ENCODE measurements at regions not wholly inside any gene's neighbourhood (a gene's known extent, or its start where the extent isn't known, plus 50 kb on each side); places are given as distances from the start of the nearest gene placed in this dataset.

- FAIRE-seq (no peak), DNase-seq (ENCODE audit: insufficient read length, low spot score) (no peak)
- TF ChIP-seq, protein P1, sequence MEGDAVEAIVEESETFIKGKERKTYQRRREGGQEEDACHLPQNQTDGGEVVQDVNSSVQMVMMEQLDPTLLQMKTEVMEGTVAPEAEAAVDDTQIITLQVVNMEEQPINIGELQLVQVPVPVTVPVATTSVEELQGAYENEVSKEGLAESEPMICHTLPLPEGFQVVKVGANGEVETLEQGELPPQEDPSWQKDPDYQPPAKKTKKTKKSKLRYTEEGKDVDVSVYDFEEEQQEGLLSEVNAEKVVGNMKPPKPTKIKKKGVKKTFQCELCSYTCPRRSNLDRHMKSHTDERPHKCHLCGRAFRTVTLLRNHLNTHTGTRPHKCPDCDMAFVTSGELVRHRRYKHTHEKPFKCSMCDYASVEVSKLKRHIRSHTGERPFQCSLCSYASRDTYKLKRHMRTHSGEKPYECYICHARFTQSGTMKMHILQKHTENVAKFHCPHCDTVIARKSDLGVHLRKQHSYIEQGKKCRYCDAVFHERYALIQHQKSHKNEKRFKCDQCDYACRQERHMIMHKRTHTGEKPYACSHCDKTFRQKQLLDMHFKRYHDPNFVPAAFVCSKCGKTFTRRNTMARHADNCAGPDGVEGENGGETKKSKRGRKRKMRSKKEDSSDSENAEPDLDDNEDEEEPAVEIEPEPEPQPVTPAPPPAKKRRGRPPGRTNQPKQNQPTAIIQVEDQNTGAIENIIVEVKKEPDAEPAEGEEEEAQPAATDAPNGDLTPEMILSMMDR (IDR thresholded peaks at IDR 0.05; ENCODE audit: insufficient read depth, missing control alignments): no peak
Measured at GRCh38 chrX:43525901-43526610, 130.0 kb upstream of the MAOA start.

DNA sequence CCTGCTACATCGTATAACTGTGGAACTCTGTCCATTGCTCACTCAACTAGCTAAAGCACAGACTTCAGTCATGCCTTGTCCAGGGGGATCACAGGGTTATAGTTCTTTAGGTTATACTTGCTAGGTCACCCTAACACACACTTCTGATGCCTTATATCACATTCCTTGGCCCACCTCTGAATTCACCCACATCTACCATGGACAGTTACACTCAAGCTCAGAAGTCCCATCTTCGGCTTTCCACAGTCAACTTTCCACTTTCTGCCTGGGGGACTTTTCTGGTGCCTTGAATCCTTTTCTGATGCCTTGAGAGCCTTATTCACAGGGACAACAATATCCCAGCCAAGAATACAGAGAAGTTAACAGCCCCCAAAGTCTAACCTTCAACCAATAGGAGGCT is 129.2 kb upstream of the MAOA start:
- TF ChIP-seq, protein P1 (IDR thresholded peaks at IDR 0.05; ENCODE audit: insufficient read depth, missing control alignments): no peak
- FAIRE-seq: no peak

DNA sequence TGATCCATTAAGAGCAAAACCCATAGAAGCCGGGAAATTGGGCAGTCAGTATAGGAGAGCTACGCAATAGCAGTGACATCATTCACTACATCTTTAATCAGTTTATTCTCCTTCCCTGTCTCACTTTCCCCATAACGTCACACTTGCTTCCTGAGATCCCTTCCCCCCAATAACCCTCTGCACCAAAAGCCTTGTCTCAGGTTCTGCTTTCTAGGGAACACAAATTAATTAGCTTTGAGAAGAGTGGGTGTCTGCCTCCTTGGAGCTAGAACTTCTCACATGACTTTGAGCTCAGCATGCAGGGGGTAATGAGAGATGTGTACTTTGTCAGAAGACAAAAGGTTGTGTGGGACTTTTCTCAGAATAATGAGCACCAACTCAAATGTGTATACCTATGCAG is 128.3 kb upstream of the MAOA start:
- no peak for FAIRE-seq
- TF ChIP-seq, protein P1 (IDR thresholded peaks at IDR 0.05; ENCODE audit: insufficient read depth, missing control alignments): no peak
- DNase-seq (ENCODE audit: insufficient read length, low spot score): no peak

More for the DNA sequence above, 129.2 kb upstream of the MAOA start:
- no peak for DNase-seq (ENCODE audit: insufficient read length, low spot score)

DNA sequence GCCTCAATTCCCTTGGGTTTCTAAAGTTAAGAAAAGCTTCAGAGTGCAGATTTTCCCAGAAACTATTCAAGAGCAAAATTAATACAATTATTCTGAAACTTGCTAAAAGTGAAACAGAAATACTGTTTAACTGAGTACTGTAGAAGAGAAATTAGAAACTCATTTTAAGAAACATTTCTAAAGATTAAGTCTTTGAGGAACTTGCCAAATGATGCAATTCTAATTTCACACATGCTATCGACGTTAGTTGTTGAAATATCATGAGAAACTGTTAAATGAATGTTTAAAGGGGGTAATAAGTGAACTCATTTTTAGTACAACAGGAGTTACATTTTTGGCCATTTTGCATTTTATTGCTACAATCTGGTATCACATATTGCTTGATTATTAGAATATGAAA is 125.3 kb upstream of the MAOA start:
- FAIRE-seq (no peak), DNase-seq (ENCODE audit: insufficient read length, low spot score) (no peak)
- TF ChIP-seq, protein P1 (IDR thresholded peaks at IDR 0.05; ENCODE audit: insufficient read depth, missing control alignments): no peak

- DNase-seq (ENCODE audit: insufficient read length, low spot score) (no peak), FAIRE-seq (no peak)
- TF ChIP-seq, protein P1 (IDR thresholded peaks at IDR 0.05; ENCODE audit: insufficient read depth, missing control alignments): no peak
Measured at GRCh38 chrX:43540318-43540717, 115.8 kb upstream of the MAOA start.

DNA sequence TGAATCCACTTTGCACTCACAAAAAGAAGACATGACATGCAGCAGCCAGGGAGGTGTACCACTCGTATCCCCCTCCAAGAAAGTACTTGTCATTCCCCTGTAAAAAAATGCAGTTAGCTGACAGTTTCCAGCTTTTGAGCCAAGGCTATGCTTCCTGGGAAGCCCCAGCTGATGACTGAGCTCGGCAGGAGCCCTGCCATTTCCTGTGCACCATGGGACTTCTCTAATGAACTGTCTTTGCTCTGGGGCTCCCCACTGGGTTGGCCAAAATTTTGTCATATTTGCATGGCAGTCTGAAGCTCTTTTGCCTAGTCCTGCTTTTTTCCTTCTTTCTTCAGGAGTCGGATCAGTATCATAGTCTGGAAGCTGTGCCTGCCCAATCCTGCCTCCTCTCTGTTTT is 104.5 kb upstream of the MAOA start:
- DNase-seq (ENCODE audit: insufficient read length, low spot score) (no peak), FAIRE-seq (no peak)
- TF ChIP-seq, protein P1 (IDR thresholded peaks at IDR 0.05; ENCODE audit: insufficient read depth, missing control alignments): no peak

- DNase-seq (ENCODE audit: insufficient read length, low spot score): no peak
- no peak for FAIRE-seq
- TF ChIP-seq, protein P1 (IDR thresholded peaks at IDR 0.05; ENCODE audit: insufficient read depth, missing control alignments): no peak
Measured at GRCh38 chrX:43552156-43552555, 103.9 kb upstream of the MAOA start.

Measured in D721Med (cell line).